Heart left ventricle (tissue), 13 donors: ENCODE measurements at regions not wholly inside any gene's neighbourhood (a gene's known extent, or its start where the extent isn't known, plus 50 kb on each side); places are given as distances from the start of the nearest gene placed in this dataset.
"Not testable (repeated sequence)": the region's sequence is repeated elsewhere in the genome, so short reads cannot be mapped to it uniquely, and the experiment has no call there.

Experiments
- POLR2A ChIP-seq, 2 donors: fragments of 450-650 bp; IDR thresholded peaks; one replicate each; pipeline ENCODE4 v1.6.1; 2017; ENCODE audit warnings: antibody characterized with exemption in 2 of 2, mild to moderate bottlenecking in 2 of 2, moderate library complexity in 2 of 2
- TF ChIP-seq, protein P1 (sequence below), 12 donors: fragments of 200-600 bp; sonication (generic) in 4 of 12; IDR thresholded peaks; one replicate each; pipeline versions ENCODE4 v1.5.0 to v1.8.0; 2018 to 2022; ENCODE audit warnings: antibody characterized with exemption in 12 of 12, mild to moderate bottlenecking in 5 of 12
- donor health status: ischemic (EF 13 %, LVEDD 7.1; RV severe dilation, severe dysfunction).
- donor health status: DM: no; HTN: yes; CAD: no.
- donor health status: DM: no; HTN: no; CAD: no.
- donor health status: ischemic (EF 25% LVEDD 6.9; RV normal size, moderate dysfunction).
- donor health status: ischemic (EF 25% LVEDD 5.7; RV mildly dilated, moderate dysfunction).
- donor health status: ischemic (EF 35%, LVEDD 5.7; RV mildly dilated, moderate dysfunction).
- donor health status: nonischemic (EF 11% LVEDD 7.7; RV severe dilation, severe dysfunction).
- donor health status: DM: yes; HTN: yes; CAD: no.
- donor health status: PGD.
- donor health status: ischemic (EF 29% LVEDD 5.4; RV normal size, mild dysfunction).
- donor health status: nonischemic (EF 23%, LVEDD 6.1; RV moderate dilation, normal function).

DNA sequence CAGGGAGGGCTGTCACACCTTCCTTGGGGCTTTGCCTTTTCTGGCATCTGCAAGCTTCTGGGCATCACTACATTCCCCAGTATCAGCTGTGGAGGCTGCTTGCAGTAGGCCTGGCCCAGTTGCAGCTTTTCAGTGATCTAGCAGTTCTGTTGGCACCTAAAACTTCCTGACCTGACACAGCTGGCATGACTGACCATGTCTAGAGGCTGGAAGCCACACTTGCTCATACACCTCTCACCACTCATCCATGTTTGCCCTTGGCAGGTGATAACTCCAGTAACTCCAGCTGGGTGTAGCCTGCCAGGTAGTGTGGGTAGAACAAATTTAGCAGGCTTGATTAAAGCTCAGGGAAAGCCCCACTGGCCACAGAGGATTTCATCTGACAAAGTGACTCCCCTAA lies 122.6 kb downstream of the RBMY1J start:
- TF ChIP-seq, protein P1, sequence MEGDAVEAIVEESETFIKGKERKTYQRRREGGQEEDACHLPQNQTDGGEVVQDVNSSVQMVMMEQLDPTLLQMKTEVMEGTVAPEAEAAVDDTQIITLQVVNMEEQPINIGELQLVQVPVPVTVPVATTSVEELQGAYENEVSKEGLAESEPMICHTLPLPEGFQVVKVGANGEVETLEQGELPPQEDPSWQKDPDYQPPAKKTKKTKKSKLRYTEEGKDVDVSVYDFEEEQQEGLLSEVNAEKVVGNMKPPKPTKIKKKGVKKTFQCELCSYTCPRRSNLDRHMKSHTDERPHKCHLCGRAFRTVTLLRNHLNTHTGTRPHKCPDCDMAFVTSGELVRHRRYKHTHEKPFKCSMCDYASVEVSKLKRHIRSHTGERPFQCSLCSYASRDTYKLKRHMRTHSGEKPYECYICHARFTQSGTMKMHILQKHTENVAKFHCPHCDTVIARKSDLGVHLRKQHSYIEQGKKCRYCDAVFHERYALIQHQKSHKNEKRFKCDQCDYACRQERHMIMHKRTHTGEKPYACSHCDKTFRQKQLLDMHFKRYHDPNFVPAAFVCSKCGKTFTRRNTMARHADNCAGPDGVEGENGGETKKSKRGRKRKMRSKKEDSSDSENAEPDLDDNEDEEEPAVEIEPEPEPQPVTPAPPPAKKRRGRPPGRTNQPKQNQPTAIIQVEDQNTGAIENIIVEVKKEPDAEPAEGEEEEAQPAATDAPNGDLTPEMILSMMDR (IDR thresholded peaks at IDR 0.05): not testable (repeated sequence)
- TF ChIP-seq POLR2A (IDR thresholded peaks at IDR 0.05): not testable (repeated sequence)
